NCI-H1417 (cell line): ENCODE measurements at regions not wholly inside any gene's neighbourhood (a gene's known extent, or its start where the extent isn't known, plus 50 kb on each side); places are given as distances from the start of the nearest gene placed in this dataset.
A peak's percentile ranks its signal among the peaks of the same experiment; 100 is the strongest.
"Not testable (repeated sequence)": the region's sequence is repeated elsewhere in the genome, so short reads cannot be mapped to it uniquely, and the experiment has no call there.

Experiments used
- DNase-seq, 3 experiments: peaks; one replicate each; lab custom pipeline; 2025; lab: John Stamatoyannopoulos, UW

- DNase-seq = no peak
Measured at GRCh38 chr19:28685802-28686201, 527.1 kb downstream of the UQCRFS1 start.

GRCh38 chr19:28685077-28685476 is 527.9 kb downstream of the UQCRFS1 start:
- not testable (repeated sequence) for DNase-seq

- no peak for DNase-seq
Measured at GRCh38 chr19:28680111-28680510, 532.8 kb downstream of the UQCRFS1 start.

GRCh38 chr19:28670836-28671235 is 542.1 kb downstream of the UQCRFS1 start:
- no peak for DNase-seq

- DNase-seq = no peak
Measured at GRCh38 chr19:28669804-28670203, 543.1 kb downstream of the UQCRFS1 start.

GRCh38 chr19:28667348-28667977 is 545.5 kb downstream of the UQCRFS1 start:
- DNase-seq = no peak

- DNase-seq = no peak
Measured at GRCh38 chr19:28665748-28666147, 547.2 kb downstream of the UQCRFS1 start.

- no peak for DNase-seq
Measured at GRCh38 chr19:28656644-28657043, 556.3 kb downstream of the UQCRFS1 start.

- no peak for DNase-seq
Measured at GRCh38 chr19:28655054-28655453, 557.9 kb downstream of the UQCRFS1 start.

- DNase-seq = no peak
Measured at GRCh38 chr19:28652765-28653164, 560.2 kb downstream of the UQCRFS1 start.

GRCh38 chr19:28646629-28647028 is 566.3 kb downstream of the UQCRFS1 start:
- no peak for DNase-seq

GRCh38 chr19:28644169-28644775 is 568.7 kb downstream of the UQCRFS1 start:
- DNase-seq = no peak

GRCh38 chr19:28642787-28643683 is 569.9 kb downstream of the UQCRFS1 start:
- no peak for DNase-seq

- no peak for DNase-seq
Measured at GRCh38 chr19:28641395-28641794, 571.6 kb downstream of the UQCRFS1 start.

GRCh38 chr19:28640506-28640905 is 572.4 kb downstream of the UQCRFS1 start:
- no peak for DNase-seq

GRCh38 chr19:28638445-28638844 is 574.5 kb downstream of the UQCRFS1 start:
- no peak for DNase-seq

- DNase-seq = no peak
Measured at GRCh38 chr19:28636706-28637105, 576.2 kb downstream of the UQCRFS1 start.

- no peak for DNase-seq
Measured at GRCh38 chr19:28636016-28636629, 576.8 kb downstream of the UQCRFS1 start.

- no peak for DNase-seq
Measured at GRCh38 chr19:28634837-28635236, 578.1 kb downstream of the UQCRFS1 start.

GRCh38 chr19:28634019-28634328 is 579.0 kb downstream of the UQCRFS1 start:
- no peak for DNase-seq

- peak; percentile 32 to 67 (median 51) for DNase-seq
Measured at GRCh38 chr19:28633319-28634018, 579.5 kb downstream of the UQCRFS1 start.
